ENCODE measurements at regions not wholly inside any gene's neighbourhood (a gene's known extent, or its start where the extent isn't known, plus 50 kb on each side); places are given as distances from the start of the nearest gene placed in this dataset.

- TF ChIP-seq POLR2A (IDR thresholded peaks at IDR 0.05; ENCODE audit: borderline replicate concordance, extremely low read depth, insufficient read depth, insufficient read length) (no peak), EZH2 (IDR thresholded peaks at IDR 0.05) (no peak)
These were observed 193.9 kb downstream of the AEBP2 start for GRCh38 chr12:19633194-19633593.
